Activated naive CD8-positive, alpha-beta T cell treated with anti-CD3 and anti-CD28 coated beads for 36 hours (primary cell): ENCODE measurements at regions not wholly inside any gene's neighbourhood (a gene's known extent, or its start where the extent isn't known, plus 50 kb on each side); places are given as distances from the start of the nearest gene placed in this dataset.

ENCODE experiments used
- DNase-seq: peaks from one replicate; pipeline ENCODE4 v3.0.0; 2021
- H3K27ac Mint-ChIP-seq: one replicate; pipeline ENCODE4 v1.8.0; 2022; ENCODE audit warnings: mild to moderate bottlenecking, moderate library complexity, mixed read lengths
- H3K27me3 Mint-ChIP-seq: one replicate; pipeline ENCODE4 v1.8.0; 2022; ENCODE audit warnings: mild to moderate bottlenecking, mixed read lengths
- H3K36me3 Mint-ChIP-seq: one replicate; pipeline ENCODE4 v1.8.0; 2021; ENCODE audit warnings: mild to moderate bottlenecking, mixed read lengths
- H3K4me1 Mint-ChIP-seq: one replicate; pipeline ENCODE4 v1.8.0; 2021; ENCODE audit warnings: mixed read lengths
- H3K4me3 Mint-ChIP-seq: one replicate; pipeline ENCODE4 v1.8.0; 2022; ENCODE audit warnings: mild to moderate bottlenecking, moderate library complexity, mixed read lengths
- H3K9me3 Mint-ChIP-seq: one replicate; pipeline ENCODE4 v1.8.0; 2022; ENCODE audit warnings: mixed read lengths

- no peak for DNase-seq
- H3K9me3 Mint-ChIP-seq = peaks cover 1% of the 10 kb centered on the region
- peaks cover 22% of the 10 kb centered on the region for H3K27me3 Mint-ChIP-seq
- no peak overlapping the region for H3K4me3 Mint-ChIP-seq
- no peak overlapping the region for H3K27ac Mint-ChIP-seq
- H3K4me1 Mint-ChIP-seq = peaks cover under 1% of the 10 kb centered on the region
- no peaks in the 10 kb centered on the region for H3K36me3 Mint-ChIP-seq
Observed at GRCh38 chr5:34491251-34491620, 164.9 kb upstream of the RAI14 start.

DNA sequence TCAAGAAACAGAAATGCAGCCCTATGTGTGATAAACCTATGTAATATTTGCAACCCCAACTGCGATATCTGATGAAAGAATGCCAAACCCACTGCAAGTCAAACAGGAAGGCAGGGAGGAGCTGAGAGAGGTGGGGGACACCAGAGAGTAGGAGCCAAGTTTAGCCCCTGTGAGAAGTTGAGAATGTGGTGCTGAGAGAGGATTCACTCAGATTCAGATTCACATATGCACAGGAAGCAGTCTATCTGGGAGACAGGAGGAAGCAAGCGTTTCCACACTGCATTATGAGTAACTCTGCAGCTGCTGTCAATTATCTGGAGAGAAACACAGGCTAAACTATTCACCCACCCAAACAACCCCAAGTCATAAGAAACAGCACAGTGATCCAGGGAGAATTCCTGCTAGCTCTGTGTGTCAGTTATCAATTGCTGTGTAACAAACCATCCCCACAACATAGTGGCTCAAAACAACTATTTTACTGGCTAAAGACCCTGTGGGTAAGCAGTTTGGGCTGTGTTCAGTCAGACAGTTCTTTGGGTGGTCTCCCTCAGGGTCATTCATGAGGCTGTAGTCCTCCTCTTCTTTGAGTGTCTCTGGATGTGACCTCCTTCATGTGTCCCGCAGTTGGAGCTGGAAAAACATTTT is 161.9 kb upstream of the RAI14 start:
- no peak overlapping the region for H3K4me3 Mint-ChIP-seq
- no peaks in the 10 kb centered on the region for H3K36me3 Mint-ChIP-seq
- no peak for DNase-seq
- H3K27me3 Mint-ChIP-seq = peaks cover 7% of the 10 kb centered on the region
- H3K9me3 Mint-ChIP-seq = peaks cover 1% of the 10 kb centered on the region
- H3K27ac Mint-ChIP-seq = no peak overlapping the region
- peaks cover 9% of the 10 kb centered on the region for H3K4me1 Mint-ChIP-seq

- Mint-ChIP-seq H3K4me3 (no peak overlapping the region), H3K27ac (no peak overlapping the region), H3K9me3 (peaks cover 1% of the 10 kb centered on the region), H3K27me3 (peaks cover 3% of the 10 kb centered on the region), H3K4me1 (peaks cover 12% of the 10 kb centered on the region), H3K36me3 (no peaks in the 10 kb centered on the region)
- DNase-seq = no peak
Observed at GRCh38 chr5:34495178-34495577, 160.9 kb upstream of the RAI14 start.

DNA sequence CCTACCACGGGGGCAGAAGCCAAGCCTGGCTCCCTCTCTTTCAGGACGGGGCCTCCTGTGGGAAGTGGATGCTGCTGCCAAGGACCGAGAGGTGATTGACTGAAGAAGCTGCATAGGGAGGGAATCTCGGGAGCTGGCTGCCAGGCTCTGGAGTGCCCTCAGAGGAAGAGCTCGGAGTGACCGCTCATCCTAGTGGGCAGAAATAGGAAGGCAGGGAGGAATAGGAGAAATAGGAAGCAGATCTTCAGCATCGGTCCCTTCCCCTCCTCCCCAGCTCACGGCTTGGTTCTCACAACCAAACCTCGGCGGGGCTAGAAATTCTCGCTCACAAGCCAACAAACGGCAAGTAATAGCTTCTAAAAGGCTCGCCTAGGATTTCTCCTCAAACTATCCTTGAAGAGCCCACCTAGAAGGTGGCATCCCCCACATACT is 159.9 kb upstream of the RAI14 start:
- H3K27ac Mint-ChIP-seq = no peak overlapping the region
- H3K4me1 Mint-ChIP-seq = peaks cover 12% of the 10 kb centered on the region
- no peak overlapping the region for H3K4me3 Mint-ChIP-seq

GRCh38 chr5:34496701-34497469 is 159.2 kb upstream of the RAI14 start:
- H3K9me3 Mint-ChIP-seq = peaks cover 1% of the 10 kb centered on the region
- peaks cover 7% of the 10 kb centered on the region for H3K27me3 Mint-ChIP-seq
- H3K36me3 Mint-ChIP-seq = no peaks in the 10 kb centered on the region
- peaks cover 12% of the 10 kb centered on the region for H3K4me1 Mint-ChIP-seq
- H3K4me3 Mint-ChIP-seq = no peak overlapping the region
- no peak overlapping the region for H3K27ac Mint-ChIP-seq
- no peak for DNase-seq

More for the DNA sequence above, 159.9 kb upstream of the RAI14 start:
- H3K9me3 Mint-ChIP-seq = peaks cover 1% of the 10 kb centered on the region
- no peak for DNase-seq
- H3K27me3 Mint-ChIP-seq = peaks cover 3% of the 10 kb centered on the region
- no peaks in the 10 kb centered on the region for H3K36me3 Mint-ChIP-seq

DNA sequence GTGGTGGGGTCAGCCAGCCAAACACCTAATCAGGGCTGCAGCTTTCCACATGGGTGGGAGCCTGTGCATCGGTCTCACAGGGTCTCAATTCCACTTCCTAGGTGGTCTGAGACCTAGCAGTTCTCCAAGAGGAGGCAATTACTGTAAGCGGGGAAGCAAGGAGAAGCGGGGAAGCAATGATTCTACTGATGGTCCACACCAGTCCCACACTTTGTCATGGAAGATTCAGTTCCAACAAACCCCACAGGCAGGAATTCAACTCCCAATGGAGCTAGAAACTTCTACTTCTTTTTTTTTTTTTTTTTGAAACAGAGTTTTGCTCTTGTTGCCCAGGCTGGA is 158.7 kb upstream of the RAI14 start:
- peaks cover 12% of the 10 kb centered on the region for H3K4me1 Mint-ChIP-seq
- H3K36me3 Mint-ChIP-seq = no peaks in the 10 kb centered on the region
- DNase-seq = no peak
- no peak overlapping the region for H3K4me3 Mint-ChIP-seq
- no peak overlapping the region for H3K27ac Mint-ChIP-seq
- H3K27me3 Mint-ChIP-seq = peaks cover 11% of the 10 kb centered on the region
- peaks cover 1% of the 10 kb centered on the region for H3K9me3 Mint-ChIP-seq

DNA sequence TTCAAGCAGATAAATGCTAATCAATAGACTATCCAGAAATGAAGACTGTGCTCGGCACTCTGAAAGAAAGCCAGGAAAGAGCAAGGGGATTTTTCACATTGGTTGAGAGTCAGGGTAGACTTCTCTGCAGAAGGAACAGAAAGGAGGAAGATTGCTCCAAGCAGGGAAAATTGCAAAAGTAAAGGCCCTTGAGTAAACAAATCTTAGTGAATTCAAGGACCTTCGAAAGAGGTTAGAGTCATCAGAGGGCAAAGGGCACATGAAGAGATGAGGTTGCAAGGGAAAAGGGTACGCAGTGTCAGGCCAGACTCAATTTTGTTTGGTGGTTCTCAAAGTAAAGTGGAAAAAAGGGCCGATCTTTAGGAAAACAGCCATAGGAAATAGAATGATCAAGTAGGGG is 157.6 kb upstream of the RAI14 start:
- no peak for DNase-seq
- Mint-ChIP-seq H3K4me1 (peaks cover 12% of the 10 kb centered on the region), H3K36me3 (no peaks in the 10 kb centered on the region), H3K27ac (peak overlapping the region; percentile 83), H3K9me3 (no peaks in the 10 kb centered on the region), H3K4me3 (no peak overlapping the region), H3K27me3 (peaks cover 11% of the 10 kb centered on the region)

- Mint-ChIP-seq H3K4me3 (no peak overlapping the region), H3K27ac (peak overlapping the region; percentile 83), H3K36me3 (no peaks in the 10 kb centered on the region), H3K4me1 (peaks cover 12% of the 10 kb centered on the region), H3K9me3 (no peaks in the 10 kb centered on the region), H3K27me3 (peaks cover 16% of the 10 kb centered on the region)
- DNase-seq = peak; percentile 25
Observed at GRCh38 chr5:34499001-34499734, 157.0 kb upstream of the RAI14 start.

DNA sequence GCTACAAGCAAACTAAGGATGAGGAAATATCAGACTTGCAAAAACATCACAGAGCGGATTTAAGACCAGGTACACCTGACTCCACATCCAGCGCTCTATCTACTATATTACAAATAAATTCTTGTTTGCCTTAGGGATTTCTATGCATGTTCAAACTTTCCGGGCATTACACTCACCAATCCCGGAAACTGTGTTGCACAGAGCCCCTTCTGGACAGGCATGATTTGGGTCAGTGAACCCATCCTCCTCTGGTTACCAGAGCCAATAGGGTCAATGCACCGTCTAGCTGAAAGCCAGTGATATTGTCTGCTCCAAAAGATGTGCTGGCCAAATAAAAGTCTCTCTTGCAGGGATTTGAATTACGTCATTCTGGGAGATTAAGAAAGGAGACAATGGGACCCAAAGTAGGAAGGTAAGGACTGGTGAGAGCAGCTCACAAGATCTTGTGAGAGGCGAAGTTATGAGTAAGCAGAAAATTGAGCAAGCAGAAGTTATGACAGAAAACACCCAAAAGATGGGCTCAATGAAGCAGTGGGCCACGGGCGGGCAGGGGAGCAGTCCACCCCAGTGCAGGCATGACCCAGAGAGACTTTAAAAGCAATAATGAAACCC is 155.8 kb upstream of the RAI14 start:
- H3K36me3 Mint-ChIP-seq = no peaks in the 10 kb centered on the region
- H3K4me1 Mint-ChIP-seq = peaks cover 12% of the 10 kb centered on the region
- H3K27ac Mint-ChIP-seq = no peak overlapping the region
- DNase-seq = no peak
- no peaks in the 10 kb centered on the region for H3K9me3 Mint-ChIP-seq
- H3K4me3 Mint-ChIP-seq = no peak overlapping the region
- H3K27me3 Mint-ChIP-seq = peaks cover 24% of the 10 kb centered on the region

- DNase-seq = no peak
- H3K27me3 Mint-ChIP-seq = peaks cover 30% of the 10 kb centered on the region
- H3K9me3 Mint-ChIP-seq = no peaks in the 10 kb centered on the region
- no peak overlapping the region for H3K4me3 Mint-ChIP-seq
- H3K36me3 Mint-ChIP-seq = no peaks in the 10 kb centered on the region
- no peak overlapping the region for H3K27ac Mint-ChIP-seq
- H3K4me1 Mint-ChIP-seq = peaks cover 12% of the 10 kb centered on the region
Observed at GRCh38 chr5:34501016-34501415, 155.1 kb upstream of the RAI14 start.

GRCh38 chr5:34501840-34502239 is 154.3 kb upstream of the RAI14 start:
- Mint-ChIP-seq H3K4me1 (peaks cover 12% of the 10 kb centered on the region), H3K27me3 (peaks cover 36% of the 10 kb centered on the region), H3K27ac (no peak overlapping the region), H3K4me3 (no peak overlapping the region), H3K9me3 (no peaks in the 10 kb centered on the region), H3K36me3 (no peaks in the 10 kb centered on the region)
- no peak for DNase-seq

DNA sequence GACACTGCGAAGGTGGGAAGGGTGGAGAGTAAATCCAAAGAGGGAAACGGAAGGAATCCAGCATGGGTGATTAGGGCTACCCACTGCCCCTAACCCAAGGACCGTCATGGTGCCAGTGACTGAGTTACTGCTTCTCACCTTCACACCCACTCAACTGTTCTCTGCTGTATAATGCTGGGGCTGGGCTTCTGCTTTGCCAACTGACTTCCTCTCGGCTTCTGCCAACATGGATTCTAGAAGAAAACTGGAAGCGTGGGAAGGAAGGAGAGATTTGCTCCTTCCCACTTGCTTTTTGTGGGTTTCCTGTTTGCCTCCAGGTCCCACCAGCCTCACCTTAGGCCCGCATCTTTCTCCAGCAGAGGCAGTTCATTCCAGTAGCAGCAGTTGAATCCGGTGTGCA is 153.5 kb upstream of the RAI14 start:
- no peak overlapping the region for H3K4me3 Mint-ChIP-seq
- peaks cover 38% of the 10 kb centered on the region for H3K27me3 Mint-ChIP-seq
- no peak for DNase-seq
- no peaks in the 10 kb centered on the region for H3K9me3 Mint-ChIP-seq
- H3K27ac Mint-ChIP-seq = no peak overlapping the region
- peaks cover 12% of the 10 kb centered on the region for H3K4me1 Mint-ChIP-seq
- no peaks in the 10 kb centered on the region for H3K36me3 Mint-ChIP-seq

GRCh38 chr5:34503379-34504253 is 152.5 kb upstream of the RAI14 start:
- H3K27me3 Mint-ChIP-seq = peaks cover 48% of the 10 kb centered on the region
- no peak overlapping the region for H3K27ac Mint-ChIP-seq

GRCh38 chr5:34504967-34505366 is 151.2 kb upstream of the RAI14 start:
- Mint-ChIP-seq H3K4me1 (no peaks in the 10 kb centered on the region), H3K9me3 (no peaks in the 10 kb centered on the region), H3K36me3 (no peaks in the 10 kb centered on the region), H3K4me3 (no peak overlapping the region), H3K27ac (no peak overlapping the region), H3K27me3 (peaks cover 57% of the 10 kb centered on the region)
- DNase-seq = no peak

More at GRCh38 chr5:34503379-34504253, 152.5 kb upstream of the RAI14 start:
- Mint-ChIP-seq H3K4me3 (no peak overlapping the region), H3K9me3 (no peaks in the 10 kb centered on the region), H3K36me3 (no peaks in the 10 kb centered on the region), H3K4me1 (peaks cover 10% of the 10 kb centered on the region)
- no peak for DNase-seq
